ENCODE measurements at regions not wholly inside any gene's neighbourhood (a gene's known extent, or its start where the extent isn't known, plus 50 kb on each side); places are given as distances from the start of the nearest gene placed in this dataset.

DNA sequence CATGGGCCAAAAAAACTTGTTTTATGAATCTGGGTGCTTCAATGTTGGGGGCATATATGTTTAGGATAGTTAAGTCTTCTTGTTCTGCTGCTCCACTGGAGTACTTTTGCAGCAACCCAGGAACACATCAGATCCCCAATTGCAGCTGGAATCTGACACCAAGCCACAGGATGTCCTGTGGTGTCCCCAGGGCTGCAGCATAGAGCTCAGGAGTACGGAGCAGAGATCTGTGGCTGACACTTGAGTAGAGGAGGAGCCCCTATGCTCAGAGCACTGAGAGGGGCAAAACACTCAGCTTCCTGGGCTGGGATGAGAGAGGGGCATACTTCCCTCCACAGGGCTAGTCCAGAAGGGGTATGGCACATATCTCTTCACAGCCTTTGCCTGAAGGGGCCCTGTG lies 138.9 kb upstream of the ERBB4 start:
- H3K27ac ChIP-seq (ENCODE audit: low read depth, low read length): no peak overlapping the region
- no peaks in the 10 kb centered on the region for H4K20me1 ChIP-seq (ENCODE audit: insufficient read depth, low read length)
- H3K4me3 ChIP-seq (ENCODE audit: insufficient read depth, low read length): no peak overlapping the region
- H2AFZ ChIP-seq (ENCODE audit: low read length): no peak overlapping the region
- no peaks in the 10 kb centered on the region for H3K79me2 ChIP-seq (ENCODE audit: insufficient read depth, low read length)
- no peaks in the 10 kb centered on the region for H3K27me3 ChIP-seq (ENCODE audit: insufficient read depth, low read length)
- no peaks in the 10 kb centered on the region for H3K4me1 ChIP-seq (ENCODE audit: insufficient read depth, low read length)
- H3K36me3 ChIP-seq (ENCODE audit: insufficient read depth, low read length): no peaks in the 10 kb centered on the region
- no peak overlapping the region for H3K4me2 ChIP-seq (ENCODE audit: insufficient read depth, low read length)
- DNase-seq (ENCODE audit: insufficient read length, low spot score, missing footprints): no peak
- no peaks in the 10 kb centered on the region for H3K9me3 ChIP-seq (ENCODE audit: low read depth, low read length)
- TF ChIP-seq, protein P1, sequence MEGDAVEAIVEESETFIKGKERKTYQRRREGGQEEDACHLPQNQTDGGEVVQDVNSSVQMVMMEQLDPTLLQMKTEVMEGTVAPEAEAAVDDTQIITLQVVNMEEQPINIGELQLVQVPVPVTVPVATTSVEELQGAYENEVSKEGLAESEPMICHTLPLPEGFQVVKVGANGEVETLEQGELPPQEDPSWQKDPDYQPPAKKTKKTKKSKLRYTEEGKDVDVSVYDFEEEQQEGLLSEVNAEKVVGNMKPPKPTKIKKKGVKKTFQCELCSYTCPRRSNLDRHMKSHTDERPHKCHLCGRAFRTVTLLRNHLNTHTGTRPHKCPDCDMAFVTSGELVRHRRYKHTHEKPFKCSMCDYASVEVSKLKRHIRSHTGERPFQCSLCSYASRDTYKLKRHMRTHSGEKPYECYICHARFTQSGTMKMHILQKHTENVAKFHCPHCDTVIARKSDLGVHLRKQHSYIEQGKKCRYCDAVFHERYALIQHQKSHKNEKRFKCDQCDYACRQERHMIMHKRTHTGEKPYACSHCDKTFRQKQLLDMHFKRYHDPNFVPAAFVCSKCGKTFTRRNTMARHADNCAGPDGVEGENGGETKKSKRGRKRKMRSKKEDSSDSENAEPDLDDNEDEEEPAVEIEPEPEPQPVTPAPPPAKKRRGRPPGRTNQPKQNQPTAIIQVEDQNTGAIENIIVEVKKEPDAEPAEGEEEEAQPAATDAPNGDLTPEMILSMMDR (IDR thresholded peaks at IDR 0.05; ENCODE audit: extremely low read depth, low read depth, low read length): no peak

DNA sequence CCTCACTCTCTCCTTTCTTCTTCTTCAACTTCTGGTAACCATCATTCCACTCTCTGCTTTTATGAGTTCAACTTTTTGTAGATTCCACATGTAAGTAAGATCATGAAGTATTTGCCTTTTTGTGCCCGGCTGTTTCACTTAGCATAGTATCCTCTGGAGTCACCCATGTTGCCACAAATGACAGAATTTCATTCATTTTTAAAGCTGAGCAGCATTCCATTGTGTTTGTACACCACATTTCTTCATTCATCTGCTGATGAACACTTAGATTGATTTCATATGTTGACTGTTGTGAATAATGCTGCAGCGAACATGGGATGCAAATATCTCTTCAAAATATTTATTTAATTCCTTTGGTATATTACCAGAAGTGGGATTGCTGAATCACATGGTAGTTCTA lies 133.6 kb upstream of the ERBB4 start:
- Histone ChIP-seq H3K27ac (ENCODE audit: low read depth, low read length) (no peak overlapping the region), H3K4me1 (ENCODE audit: insufficient read depth, low read length) (no peaks in the 10 kb centered on the region), H4K20me1 (ENCODE audit: insufficient read depth, low read length) (no peaks in the 10 kb centered on the region), H3K27me3 (ENCODE audit: insufficient read depth, low read length) (no peaks in the 10 kb centered on the region), H3K4me2 (ENCODE audit: insufficient read depth, low read length) (no peak overlapping the region), H3K4me3 (ENCODE audit: insufficient read depth, low read length) (no peak overlapping the region), H3K79me2 (ENCODE audit: insufficient read depth, low read length) (no peaks in the 10 kb centered on the region), H2AFZ (ENCODE audit: low read length) (no peak overlapping the region), H3K9me3 (ENCODE audit: low read depth, low read length) (no peaks in the 10 kb centered on the region), H3K36me3 (ENCODE audit: insufficient read depth, low read length) (no peaks in the 10 kb centered on the region)
- no peak for DNase-seq (ENCODE audit: insufficient read length, low spot score, missing footprints)
- TF ChIP-seq, protein P1 (IDR thresholded peaks at IDR 0.05; ENCODE audit: extremely low read depth, low read depth, low read length): no peak

DNA sequence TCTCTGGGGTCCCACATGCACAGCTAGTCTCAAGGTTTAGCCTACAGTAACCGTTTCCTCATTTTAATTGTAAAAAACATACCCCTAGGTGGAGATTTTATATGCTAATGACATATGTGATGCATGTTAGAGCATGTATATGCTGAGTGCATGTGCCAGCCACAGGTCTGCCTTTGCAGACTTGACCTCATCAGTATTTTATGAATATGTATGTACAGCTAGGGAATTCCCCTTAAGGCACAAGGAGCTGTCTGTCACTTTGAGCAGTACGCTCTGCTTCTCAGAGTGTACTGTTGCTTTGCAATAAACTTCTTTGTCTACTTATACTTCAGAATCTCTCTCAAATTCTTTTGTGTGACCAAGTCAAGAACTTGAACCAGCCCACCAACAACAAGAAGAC lies 131.2 kb upstream of the ERBB4 start:
- Histone ChIP-seq H3K9me3 (ENCODE audit: low read depth, low read length) (no peaks in the 10 kb centered on the region), H4K20me1 (ENCODE audit: insufficient read depth, low read length) (no peaks in the 10 kb centered on the region), H3K27ac (ENCODE audit: low read depth, low read length) (no peak overlapping the region), H2AFZ (ENCODE audit: low read length) (no peak overlapping the region), H3K4me3 (ENCODE audit: insufficient read depth, low read length) (no peak overlapping the region), H3K27me3 (ENCODE audit: insufficient read depth, low read length) (no peaks in the 10 kb centered on the region), H3K4me1 (ENCODE audit: insufficient read depth, low read length) (no peaks in the 10 kb centered on the region), H3K79me2 (ENCODE audit: insufficient read depth, low read length) (no peaks in the 10 kb centered on the region), H3K36me3 (ENCODE audit: insufficient read depth, low read length) (no peaks in the 10 kb centered on the region), H3K4me2 (ENCODE audit: insufficient read depth, low read length) (no peak overlapping the region)
- TF ChIP-seq, protein P1 (IDR thresholded peaks at IDR 0.05; ENCODE audit: extremely low read depth, low read depth, low read length): no peak
- no peak for DNase-seq (ENCODE audit: insufficient read length, low spot score, missing footprints)

DNA sequence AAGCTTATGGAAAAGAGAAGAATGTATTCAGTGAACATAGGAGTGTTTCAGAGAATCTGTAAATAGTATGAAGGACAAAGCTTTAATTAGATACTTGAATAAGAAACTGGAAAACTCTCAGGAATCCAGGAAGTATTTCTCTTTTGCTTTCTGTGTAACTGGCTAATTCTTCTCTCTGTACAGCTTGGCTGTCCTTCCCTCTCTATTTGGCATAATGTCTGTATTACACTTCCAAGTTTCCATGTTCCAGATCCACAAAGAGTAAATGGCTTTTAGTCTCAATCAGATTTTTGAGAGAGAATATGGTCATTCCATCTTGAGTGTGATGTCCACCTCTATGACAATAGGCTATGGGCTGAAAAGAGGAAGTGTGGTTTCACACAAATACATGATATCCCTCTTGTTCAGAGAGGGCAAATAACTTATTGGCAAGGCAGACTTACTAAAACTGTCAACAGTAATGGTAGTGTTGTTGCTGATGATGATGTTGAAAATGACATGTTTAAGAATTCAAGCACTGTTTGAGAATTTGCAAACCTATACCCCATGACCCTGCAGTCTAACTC lies 129.2 kb upstream of the ERBB4 start:
- H4K20me1 ChIP-seq (ENCODE audit: insufficient read depth, low read length): no peaks in the 10 kb centered on the region
- TF ChIP-seq, protein P1 (IDR thresholded peaks at IDR 0.05; ENCODE audit: extremely low read depth, low read depth, low read length): no peak
- H3K9me3 ChIP-seq (ENCODE audit: low read depth, low read length): no peaks in the 10 kb centered on the region
- no peak overlapping the region for H2AFZ ChIP-seq (ENCODE audit: low read length)
- no peaks in the 10 kb centered on the region for H3K4me1 ChIP-seq (ENCODE audit: insufficient read depth, low read length)
- H3K4me3 ChIP-seq (ENCODE audit: insufficient read depth, low read length): no peak overlapping the region
- no peaks in the 10 kb centered on the region for H3K79me2 ChIP-seq (ENCODE audit: insufficient read depth, low read length)
- H3K36me3 ChIP-seq (ENCODE audit: insufficient read depth, low read length): no peaks in the 10 kb centered on the region
- DNase-seq (ENCODE audit: insufficient read length, low spot score, missing footprints): no peak
- no peak overlapping the region for H3K4me2 ChIP-seq (ENCODE audit: insufficient read depth, low read length)
- H3K27ac ChIP-seq (ENCODE audit: low read depth, low read length): no peak overlapping the region
- H3K27me3 ChIP-seq (ENCODE audit: insufficient read depth, low read length): no peaks in the 10 kb centered on the region

Data from osteoblast (primary cell).